HepG2 (cell line): ENCODE measurements at regions not wholly inside any gene's neighbourhood (a gene's known extent, or its start where the extent isn't known, plus 50 kb on each side); places are given as distances from the start of the nearest gene placed in this dataset.

Source experiments
- ATAC-seq: fragments of 200-7000 bp; cut with Tn5 transposase; 3 replicates; pipeline ENCODE4 v1.9.1; 2020; ENCODE audit warnings: mild to moderate bottlenecking, moderate library complexity
- BruUV-seq: library from RNA; stranded (reverse); fragments of 400-500 nt; replicated peaks from 2 replicates; lab custom pipeline; 2021; lab: Mats Ljungman, UMichigan
- CTCF ChIA-PET: fragments of 300-600 bp; formaldehyde crosslinking; extraction: SDS; loops from one replicate; lab custom pipeline; 2021; ENCODE audit warnings: low total read pairs, inconsistent platforms, low intra/inter-chr PET ratio; lab: Yijun Ruan, JAX
- POLR2A ChIA-PET: fragments of 350-600 bp; sonication (Branson Sonifier 250); formaldehyde crosslinking; loops from one replicate; lab custom pipeline; 2020; ENCODE audit warnings: antibody characterized with exemption, inconsistent platforms; lab: Yijun Ruan, JAX
- DNase-seq: peaks from one replicate; pipeline ENCODE4 v3.0.0-alpha.2; 2015; ENCODE audit warnings: low spot score
- FAIRE-seq: peaks from 3 replicates; lab custom pipeline; 2011; peaks lifted over from hg19 to GRCh38; lab: Jason Lieb, UNC
- H2AFZ ChIP-seq: one replicate; pipeline ENCODE4 v1.6.1; 2011; ENCODE audit warnings: low read length, inconsistent platforms
- H3K27ac ChIP-seq: fragments of 300-600 bp; 3 replicates; pipeline ENCODE4 v1.8.0; 2011; ENCODE audit warnings: mixed run types, mild to moderate bottlenecking, mixed read lengths, low read length, inconsistent platforms; ENCODE audit not compliant: insufficient read depth; ENCODE audit errors: extremely low read length
- H3K27me3 ChIP-seq, 2 experiments: fragments of 200-600 bp in 1 of 2; 2 replicates in 1 of 2; 3 replicates in 1 of 2; pipeline versions ENCODE4 v1.6.0 to v1.8.0; 2011; ENCODE audit warnings: low read length in 2 of 2, mild to moderate bottlenecking in 2 of 2, moderate library complexity in 2 of 2, inconsistent platforms in 1 of 2; ENCODE audit not compliant: insufficient read depth in 2 of 2, control insufficient read depth in 1 of 2
- H3K36me3 ChIP-seq, 2 experiments: fragments of 200-600 bp in 1 of 2; replicated peaks in 1 of 2; 2 replicates in 1 of 2; 3 replicates in 1 of 2; pipeline versions ENCODE4 v1.5.1 to v1.8.0; 2011; ENCODE audit warnings: low read length in 2 of 2, inconsistent platforms in 1 of 2; ENCODE audit not compliant: insufficient read depth in 2 of 2, control insufficient read depth in 1 of 2
- H3K4me1 ChIP-seq: 2 replicates; pipeline ENCODE4 v1.5.1; 2012; ENCODE audit warnings: low read length, inconsistent platforms; ENCODE audit not compliant: insufficient read depth
- H3K4me2 ChIP-seq: 2 replicates; pipeline ENCODE4 v1.6.0; 2011; ENCODE audit warnings: low read depth, low read length, inconsistent platforms
- H3K4me3 ChIP-seq, 3 experiments: fragments of 200-600 bp in 1 of 3; sonication (generic), shearing (Covaris generic) in 1 of 3; replicated peaks in 1 of 3; 2 replicates each; pipeline ENCODE4 v1.5.1; 2011 to 2016; ENCODE audit warnings: low read length in 3 of 3, inconsistent platforms in 2 of 3, low read depth in 2 of 3, mild to moderate bottlenecking in 2 of 3, control low read depth in 1 of 3, mixed read lengths in 1 of 3; ENCODE audit not compliant: insufficient read depth in 1 of 3
- H3K79me2 ChIP-seq: one replicate; pipeline ENCODE4 v1.6.1; 2011; ENCODE audit warnings: low read length, inconsistent platforms; ENCODE audit not compliant: insufficient read depth
- H3K9ac ChIP-seq: 2 replicates; pipeline ENCODE4 v1.6.0; 2011; ENCODE audit warnings: mild to moderate bottlenecking, low read depth, low read length, inconsistent platforms; ENCODE audit not compliant: insufficient read depth
- H3K9me3 ChIP-seq: 2 replicates; pipeline ENCODE4 v1.5.1; 2012; ENCODE audit warnings: mild to moderate bottlenecking, low read length
- H4K20me1 ChIP-seq: 2 replicates; pipeline ENCODE4 v1.6.0; 2011; ENCODE audit warnings: inconsistent platforms, mild to moderate bottlenecking, low read length, moderate library complexity; ENCODE audit not compliant: insufficient read depth
- MAFF ChIP-seq: IDR thresholded peaks from 2 replicates; pipeline ENCODE4 v1.6.1; 2011; ENCODE audit warnings: low read depth, low read length, improper control_type of control experiment
- MAFK ChIP-seq, 2 experiments: IDR thresholded peaks in 1 of 2; conservative IDR thresholded peaks in 1 of 2; 2 replicates each; pipeline ENCODE4 v1.6.1; 2011; ENCODE audit warnings: improper control_type of control experiment in 2 of 2, low read length in 2 of 2
- NR2F2 ChIP-seq: IDR thresholded peaks from 2 replicates; pipeline ENCODE4 v1.6.1; 2012; ENCODE audit warnings: low read depth, inconsistent platforms, borderline replicate concordance
- TBX2 ChIP-seq: sonication (generic); formaldehyde crosslinking; IDR thresholded peaks from 2 replicates; pipeline ENCODE4 v1.5.0; 2020; ENCODE audit warnings: missing genetic modification reagents, mild to moderate bottlenecking, borderline replicate concordance
- ZNF562 ChIP-seq: sonication (generic); formaldehyde crosslinking; IDR thresholded peaks from 2 replicates; pipeline ENCODE4 v1.8.0; 2022; ENCODE audit warnings: missing genetic modification reagents, borderline replicate concordance
- ZNF569 ChIP-seq: sonication (generic); formaldehyde crosslinking; IDR thresholded peaks from 2 replicates; pipeline ENCODE4 v1.5.0; 2020; ENCODE audit warnings: mild to moderate bottlenecking, missing genetic modification reagents, moderate library complexity, borderline replicate concordance
- WGBS: methylation state at CpG from one replicate; pipeline ENCODE4 v1.1.6; 2017; ENCODE audit warnings: low lambda C conversion rate; 5-methylcytosine and 5-hydroxymethylcytosine counted together
- in situ Hi-C: cut with HindIII; loops from 2 replicates; pipeline ENCODE4 v1.10.0; 2017; ENCODE audit warnings: low pct_unique_long_range_greater_than_20kb; ENCODE audit not compliant: extremely low pct_ligation_motif_present
- intact Hi-C: fragments of 100-400 bp; cut with micrococcal nuclease; formaldehyde crosslinking; loops from one replicate; pipeline ENCODE4 v1.10.0; 2022; ENCODE audit not compliant: unreplicated experiment

DNA sequence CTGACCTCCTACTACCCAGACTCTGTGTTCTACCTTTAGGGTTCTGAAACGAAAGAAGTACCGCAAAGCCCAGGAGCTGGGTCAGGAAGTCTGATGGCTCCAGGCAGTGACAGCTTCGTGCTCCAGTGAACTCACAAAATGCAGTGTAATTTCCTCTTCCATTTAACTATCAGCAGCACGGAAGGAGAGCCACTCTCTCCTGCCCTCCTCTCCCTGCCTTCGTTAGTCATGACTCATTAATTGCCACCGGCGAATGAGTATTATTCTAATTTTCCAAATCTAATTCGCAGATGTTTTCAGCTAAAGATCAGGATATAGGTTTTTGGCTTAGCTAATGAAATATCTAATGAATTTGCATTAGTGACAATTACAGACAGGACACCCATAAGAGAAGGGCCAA is 1262.0 kb downstream of the TYW1 start (continued):
- TF ChIP-seq ZNF569 (CRISPR knock-in tag), result no peak
- TF ChIP-seq, all 625 proteins: peak for 0

DNA sequence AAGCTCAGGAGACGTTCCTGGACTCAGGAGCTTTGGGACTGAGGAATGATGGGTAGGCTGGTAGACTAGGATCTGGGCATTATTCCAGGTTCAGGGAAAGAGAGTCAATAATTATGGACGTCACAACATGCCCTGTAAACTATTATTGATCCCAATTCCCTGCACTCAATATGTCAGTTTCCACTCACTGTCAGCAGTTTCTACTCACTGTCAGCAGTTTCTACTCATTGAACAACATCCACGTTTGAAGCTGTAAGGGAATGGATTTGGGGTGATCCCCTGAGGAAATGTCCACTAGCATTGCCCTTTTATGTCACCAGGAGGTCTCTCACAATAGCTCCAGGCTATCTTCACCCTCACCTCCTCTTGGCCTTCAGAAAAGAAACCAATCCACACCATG is 1268.6 kb downstream of the TYW1 start:
- CTCF ChIA-PET, result no interaction called here
- FAIRE-seq (no peak), ATAC-seq (no peak), DNase-seq (no peak)
- BruUV-seq, result no TSS peak
- in situ Hi-C loops (no loop called here), intact Hi-C loops (no loop called here)
- TF ChIP-seq NR2F2 (no peak), MAFF (peak; percentile 62), MAFK (conservative IDR thresholded peaks at IDR 0.05 in 1 of 2, IDR thresholded peaks at IDR 0.05 in 1 of 2; ENCODE audit: low read length in 2 of 2) (peak; percentile 24 to 70; a peak in 2 of 4 replicates)
- Histone ChIP-seq H2AFZ (no peak overlapping the region), H3K4me3 (no peak overlapping the region), H3K9me3 (peaks cover 75% of the 10 kb centered on the region), H4K20me1 (no peaks in the 10 kb centered on the region), H3K79me2 (no peaks in the 10 kb centered on the region), H3K4me2 (no peak overlapping the region), H3K9ac (no peak overlapping the region), H3K27me3 (no peaks in the 10 kb centered on the region), H3K27ac (no peak overlapping the region), H3K36me3 (no peaks in the 10 kb centered on the region), H3K4me1 (no peaks in the 10 kb centered on the region)
- 0% methylated on average over 2 of the region's 3 CpGs for WGBS
- POLR2A ChIA-PET, result no interaction called here

DNA sequence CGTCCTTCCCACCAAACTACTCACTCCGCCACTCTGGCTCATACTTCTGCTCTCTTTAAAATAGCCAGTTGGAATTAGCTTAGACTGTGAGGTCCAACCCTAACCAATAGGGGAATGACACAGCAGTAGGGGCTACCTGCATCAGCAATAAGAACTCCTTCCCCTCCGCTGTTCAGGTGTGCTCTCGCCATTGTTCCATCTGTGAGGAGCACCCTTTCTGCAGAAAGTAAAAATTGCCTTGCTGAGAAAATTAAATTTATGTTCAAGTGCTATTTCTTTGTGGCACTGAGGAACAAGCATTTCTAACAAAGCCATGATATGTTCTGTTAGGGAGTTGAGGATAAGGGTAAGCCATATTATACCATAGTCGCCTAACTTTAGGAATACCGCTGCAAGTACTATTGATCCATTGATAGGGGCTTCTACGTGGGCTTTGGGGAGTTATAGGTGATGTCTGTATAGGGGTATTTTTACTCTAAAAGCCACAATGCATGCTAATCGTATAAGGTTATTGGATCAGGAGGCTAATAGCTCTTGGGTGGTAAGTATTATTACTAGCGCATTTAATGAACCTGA is 1269.5 kb downstream of the TYW1 start:
- H4K20me1 ChIP-seq, result no peaks in the 10 kb centered on the region
- no peak overlapping the region for H3K9ac ChIP-seq
- intact Hi-C loops (no loop called here), in situ Hi-C loops (no loop called here)
- FAIRE-seq (no peak), ATAC-seq (no peak), DNase-seq (no peak)
- no peak overlapping the region for H2AFZ ChIP-seq
- no peaks in the 10 kb centered on the region for H3K36me3 ChIP-seq
- no peak overlapping the region for H3K4me3 ChIP-seq
- BruUV-seq, result no TSS peak
- POLR2A ChIA-PET, result no interaction called here
- no peaks in the 10 kb centered on the region for H3K27me3 ChIP-seq
- H3K9me3 ChIP-seq, result peaks cover 81% of the 10 kb centered on the region
- H3K27ac ChIP-seq, result no peak overlapping the region
- WGBS, result 17% methylated on average over 9 of the region's 9 CpGs
- no peaks in the 10 kb centered on the region for H3K79me2 ChIP-seq
- no peak overlapping the region for H3K4me2 ChIP-seq
- CTCF ChIA-PET, result no interaction called here
- peak; percentile 75; the same call in 1 of the 2 replicates for TF ChIP-seq ZNF562 (CRISPR knock-in tag)
- TF ChIP-seq TBX2 (CRISPR knock-in tag), result no peak
- H3K4me1 ChIP-seq, result no peaks in the 10 kb centered on the region
